ENCODE measurements at regions not wholly inside any gene's neighbourhood (a gene's known extent, or its start where the extent isn't known, plus 50 kb on each side); places are given as distances from the start of the nearest gene placed in this dataset.

GRCh38 chr17:55668312-55668920 lies 54.2 kb downstream of the TMEM100 start:
- DNase-seq: no peak

DNA sequence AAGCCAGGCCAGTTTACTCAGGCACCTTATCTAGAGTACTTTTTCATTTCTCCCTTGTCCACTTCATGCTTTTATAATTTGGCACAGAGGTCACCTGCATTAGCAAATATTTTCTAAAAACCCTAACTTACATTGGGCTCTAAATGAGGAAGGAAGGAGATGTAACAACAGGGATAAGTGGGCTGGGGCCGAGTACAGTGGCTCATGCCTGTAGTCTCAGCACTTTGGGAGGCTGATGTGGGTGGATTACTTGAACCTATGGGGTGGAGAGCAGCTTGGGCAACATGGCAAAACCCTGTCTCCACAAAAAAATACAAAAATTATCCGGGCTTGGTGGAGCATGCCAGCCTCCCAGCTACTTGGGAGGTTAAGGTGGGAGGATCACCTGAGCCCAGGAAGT lies 55.9 kb downstream of the TMEM100 start:
- no peak for DNase-seq

- DNase-seq: no peak
Observed at GRCh38 chr17:55664287-55664686, 58.4 kb downstream of the TMEM100 start.

DNA sequence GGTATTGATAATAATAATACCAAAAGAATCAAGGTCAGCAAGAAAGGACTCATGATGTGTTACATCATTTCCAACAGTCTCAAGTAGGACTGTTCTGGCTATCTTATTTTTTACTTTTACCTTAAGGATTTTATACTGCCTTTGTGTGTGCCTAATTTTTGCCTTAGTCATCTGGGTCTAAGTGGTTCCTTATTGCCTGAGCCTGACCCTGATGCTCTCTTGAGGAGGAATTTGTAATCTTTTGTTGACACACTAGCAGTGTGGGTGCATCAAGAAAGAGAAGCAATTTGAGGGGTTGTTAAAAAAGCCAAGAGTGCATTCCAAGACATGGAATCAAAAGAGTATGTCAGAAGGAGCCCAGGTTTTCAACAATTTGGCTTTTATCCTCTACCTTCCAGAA lies 59.3 kb downstream of the TMEM100 start:
- DNase-seq: no peak

GRCh38 chr17:55661963-55662834 lies 60.5 kb downstream of the TMEM100 start:
- no peak for DNase-seq

GRCh38 chr17:55661256-55661758 lies 61.4 kb downstream of the TMEM100 start:
- no peak for DNase-seq

- DNase-seq: no peak
Observed at GRCh38 chr17:55660178-55660886, 62.3 kb downstream of the TMEM100 start.

- no peak for DNase-seq
Observed at GRCh38 chr17:55659661-55660060, 63.0 kb downstream of the TMEM100 start.

DNA sequence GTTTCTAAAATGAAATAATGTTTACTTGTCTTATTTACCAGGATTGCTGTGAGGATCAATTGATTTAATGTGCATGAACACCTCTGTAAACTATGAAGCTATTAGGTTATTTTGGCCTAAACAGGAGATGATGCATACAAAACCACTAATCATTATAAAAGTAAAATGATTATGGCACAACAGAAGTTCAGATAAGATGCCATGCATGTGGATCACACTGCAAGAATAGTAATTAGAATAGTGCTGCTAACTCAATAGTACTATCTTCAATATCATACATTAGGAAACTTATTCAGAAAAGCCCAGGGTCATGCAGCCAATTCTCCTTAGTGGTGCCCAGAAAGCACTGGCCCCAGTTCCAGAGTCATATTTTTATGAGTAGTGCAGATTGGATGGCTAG lies 66.9 kb downstream of the TMEM100 start:
- no peak for DNase-seq

GRCh38 chr17:55654821-55655220 lies 67.8 kb downstream of the TMEM100 start:
- DNase-seq: no peak

GRCh38 chr17:55654022-55654421 lies 68.6 kb downstream of the TMEM100 start:
- no peak for DNase-seq

DNA sequence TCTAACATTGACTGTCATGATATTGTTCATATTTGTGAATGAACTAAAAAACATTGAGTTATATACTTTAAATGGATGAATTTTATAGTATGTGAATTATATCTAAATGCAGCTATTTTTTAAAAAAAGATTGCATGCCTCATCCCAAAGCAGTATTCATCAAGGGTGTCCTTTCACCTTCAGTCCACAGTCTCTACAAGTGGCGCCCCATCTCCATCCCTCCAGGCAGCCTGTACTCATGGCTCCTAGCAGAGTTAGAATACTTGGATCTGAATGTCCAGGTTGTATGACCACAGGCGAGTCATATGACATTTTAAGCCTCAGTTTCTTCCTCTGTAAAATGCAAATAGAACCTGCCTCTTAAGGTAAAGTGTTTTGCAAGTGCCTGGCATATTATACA lies 69.8 kb downstream of the TMEM100 start:
- DNase-seq: no peak

DNA sequence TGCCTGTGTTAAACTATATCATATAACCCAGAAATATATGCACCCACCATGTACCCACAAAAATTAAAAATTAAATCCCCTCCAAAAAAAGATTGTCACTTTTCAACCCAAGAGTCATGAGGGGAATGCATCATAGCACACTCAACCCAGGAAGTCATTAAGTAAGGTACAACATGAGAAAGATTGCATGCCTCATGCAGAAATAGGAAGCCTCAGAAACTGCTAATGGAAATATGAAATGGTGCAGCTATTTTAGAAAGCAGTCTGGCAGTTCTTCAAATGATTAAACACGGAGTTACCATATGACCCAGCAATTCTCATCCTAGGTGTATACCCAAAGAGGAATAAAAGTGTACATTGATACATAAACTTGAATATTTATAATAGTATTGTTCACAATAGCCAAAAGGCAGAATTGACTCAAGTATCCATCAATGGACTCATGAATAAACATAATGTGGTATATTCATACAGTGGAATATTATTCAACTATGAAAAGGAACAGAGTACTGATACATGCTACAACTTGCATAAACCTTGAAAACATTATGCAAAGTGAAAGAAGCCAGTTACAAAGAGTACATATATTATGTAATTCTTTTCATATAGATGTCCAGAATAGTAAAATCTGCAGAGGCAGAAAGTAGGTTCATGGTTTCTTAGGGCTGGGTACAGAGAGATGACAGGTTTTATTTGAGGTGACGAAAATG lies 70.4 kb downstream of the TMEM100 start:
- DNase-seq: no peak

DNA sequence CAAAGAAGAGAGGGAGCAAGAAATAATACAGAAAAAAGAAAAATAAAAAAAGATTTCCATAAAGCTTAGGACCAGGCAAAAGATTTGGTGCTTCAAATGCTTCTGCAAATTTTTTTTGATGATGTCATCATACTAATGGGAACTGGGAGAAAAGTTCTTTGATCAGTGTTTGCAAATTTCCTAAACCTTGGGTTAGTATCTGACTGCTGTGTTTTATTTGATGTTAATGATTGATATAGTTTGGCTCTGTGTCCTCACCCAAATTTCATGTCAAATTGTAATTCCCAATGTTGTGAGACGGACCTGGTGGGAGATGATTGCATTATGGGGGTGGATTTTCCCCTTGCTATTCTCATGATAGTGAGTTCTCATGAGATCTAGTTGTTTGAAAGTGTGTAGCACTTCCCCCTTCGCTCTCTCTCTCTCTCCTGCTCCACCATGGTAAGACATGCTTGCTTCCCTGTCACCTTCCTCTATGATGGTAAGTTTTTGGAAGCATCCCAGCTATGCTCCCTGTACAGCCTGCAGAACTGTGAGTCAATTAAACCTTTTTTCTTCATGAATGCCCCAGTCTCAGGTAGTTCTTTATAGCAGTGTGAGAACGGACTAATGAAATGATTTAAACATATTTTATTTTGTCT lies 72.6 kb downstream of the TMEM100 start:
- no peak for DNase-seq

DNA sequence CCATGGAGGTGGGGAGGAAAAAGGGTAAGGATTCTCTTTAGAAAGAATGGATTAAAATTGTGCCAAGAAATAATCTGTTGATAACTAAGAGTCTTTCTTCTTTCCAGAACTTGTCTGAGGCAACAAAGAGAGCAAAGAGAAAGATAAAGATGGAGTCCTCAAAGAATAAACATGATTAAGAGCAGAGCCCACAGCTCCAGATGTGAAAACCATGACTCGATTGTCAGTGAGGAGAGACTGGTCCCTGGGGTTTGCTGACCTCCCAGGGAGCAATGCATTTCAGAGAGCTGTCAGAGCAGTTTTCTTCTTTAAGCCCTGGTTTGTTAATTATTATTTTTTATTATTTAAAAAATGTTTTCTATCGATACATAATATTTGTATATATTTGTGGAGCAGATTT lies 74.6 kb downstream of the TMEM100 start:
- DNase-seq: no peak

- no peak for DNase-seq
Observed at GRCh38 chr17:55645361-55645760, 77.3 kb downstream of the TMEM100 start.

DNA sequence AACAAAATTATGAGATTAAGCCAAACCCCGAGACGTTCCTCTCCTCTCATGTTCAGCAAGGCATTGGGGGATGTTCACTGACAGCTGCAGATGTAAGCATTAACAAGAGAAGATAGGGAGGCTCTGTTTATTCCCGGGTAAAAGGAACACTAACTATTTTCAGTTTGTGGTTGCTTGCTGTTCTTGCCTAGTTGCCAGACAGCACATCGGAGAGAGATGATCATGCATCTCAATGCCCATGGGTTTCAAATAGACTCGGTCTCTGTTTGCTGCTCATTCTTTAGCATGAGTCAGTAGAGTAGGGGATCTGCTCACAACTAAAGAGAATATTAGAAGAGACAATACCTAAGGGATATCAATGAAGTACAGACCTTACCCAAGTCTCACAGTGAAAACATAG lies 78.3 kb downstream of the TMEM100 start:
- DNase-seq: no peak

GRCh38 chr17:55642741-55643140 lies 79.9 kb downstream of the TMEM100 start:
- DNase-seq: peak; percentile 2

GRCh38 chr17:55641676-55642081 lies 81.0 kb downstream of the TMEM100 start:
- DNase-seq: peak; percentile 47

DNA sequence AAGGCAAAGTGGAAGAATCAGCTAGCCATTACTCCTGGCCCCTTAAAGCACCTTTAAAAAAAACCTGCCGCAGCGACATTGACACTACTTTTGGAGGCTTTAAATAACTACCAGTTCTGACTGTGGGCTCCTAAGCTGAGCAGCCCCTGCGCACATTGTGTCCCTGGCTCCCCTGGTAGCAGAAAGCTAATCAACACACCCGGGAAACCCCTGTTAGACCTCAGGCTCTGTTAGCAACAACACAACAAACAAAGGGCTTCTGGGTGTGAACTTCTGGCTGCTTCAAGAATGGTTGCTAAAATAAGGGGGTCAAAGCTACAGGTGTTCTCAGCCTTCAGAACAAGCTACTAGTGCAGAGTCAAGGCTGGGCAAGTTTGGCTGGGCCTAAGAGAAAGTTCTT lies 83.6 kb downstream of the TMEM100 start:
- DNase-seq: no peak

DNA sequence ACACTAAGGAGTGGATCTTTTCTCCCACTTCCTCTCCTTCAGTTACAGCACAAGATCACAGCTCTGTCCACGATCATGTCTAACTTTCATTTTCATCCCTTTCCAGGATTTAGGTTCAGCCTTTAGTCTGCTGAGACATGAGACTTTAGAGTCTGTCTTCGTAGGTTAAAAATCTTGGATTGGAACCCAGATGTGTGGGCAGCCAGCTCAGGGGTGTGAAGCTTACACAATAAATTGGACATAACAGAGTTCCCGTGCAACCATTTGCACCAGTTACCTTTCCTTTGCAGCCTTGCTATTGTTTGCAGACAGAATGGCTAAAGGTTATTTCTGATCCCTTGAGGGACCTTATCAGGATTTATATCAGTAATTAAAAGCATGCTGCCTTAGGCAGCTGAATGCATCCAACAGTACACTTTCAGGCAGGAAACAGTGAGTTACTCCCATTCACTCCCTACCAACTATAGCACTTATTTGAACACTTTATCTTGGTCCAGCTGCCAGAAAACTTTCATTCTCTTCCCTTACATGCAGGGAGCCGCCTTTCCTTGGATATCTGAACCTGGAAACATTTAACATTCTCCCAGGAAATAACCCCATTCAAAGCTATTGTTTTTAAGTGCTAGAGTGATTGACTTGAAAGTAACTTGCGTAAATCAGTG lies 87.3 kb downstream of the TMEM100 start:
- no peak for DNase-seq

DNA sequence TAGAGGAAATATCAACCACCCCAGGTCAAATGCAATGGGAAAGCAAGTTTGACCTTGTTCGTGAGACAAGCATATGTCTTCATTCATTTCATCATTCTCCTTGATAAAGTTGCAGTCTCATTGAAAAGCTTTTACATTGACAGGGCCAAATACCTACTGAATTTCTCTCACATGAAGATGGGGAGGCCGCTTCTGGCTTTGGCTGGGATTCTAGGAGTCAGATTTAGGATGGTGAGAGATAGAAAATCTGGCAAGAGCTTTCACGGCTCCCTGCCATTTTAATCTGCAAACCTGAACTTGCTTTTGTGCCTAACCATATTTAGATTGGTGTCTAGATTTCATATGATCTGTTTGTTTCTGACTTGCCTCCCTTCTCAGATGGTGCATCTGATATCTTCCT lies 88.0 kb downstream of the TMEM100 start:
- DNase-seq: no peak

Measured in EL (cell line).